NCI-H510A treated with DMSO at 0.1 percent for 48 hours (cell line): ENCODE measurements at regions not wholly inside any gene's neighbourhood (a gene's known extent, or its start where the extent isn't known, plus 50 kb on each side); places are given as distances from the start of the nearest gene placed in this dataset.
"Not testable (repeated sequence)": the region's sequence is repeated elsewhere in the genome, so short reads cannot be mapped to it uniquely, and the experiment has no call there.

Experiments
- DNase-seq: peaks from one replicate; lab custom pipeline; 2025; lab: John Stamatoyannopoulos, UW

GRCh38 chr7:16933296-16934279 is 51.8 kb upstream of the AGR3 start:
- no peak for DNase-seq

- no peak for DNase-seq
These were observed 53.0 kb upstream of the AGR3 start for GRCh38 chr7:16934722-16935340.

- DNase-seq = no peak
These were observed 53.6 kb upstream of the AGR3 start for GRCh38 chr7:16935341-16935735.

- no peak for DNase-seq
These were observed 55.0 kb upstream of the AGR3 start for GRCh38 chr7:16936626-16937422.

- no peak for DNase-seq
These were observed 57.4 kb upstream of the AGR3 start for GRCh38 chr7:16939161-16939560.

- DNase-seq = no peak
These were observed 59.0 kb upstream of the AGR3 start for GRCh38 chr7:16940776-16941175.

GRCh38 chr7:16942929-16943509 is 61.2 kb upstream of the AGR3 start:
- DNase-seq = no peak

- DNase-seq = no peak
These were observed 63.2 kb upstream of the AGR3 start for GRCh38 chr7:16944936-16945335.

GRCh38 chr7:16945372-16945771 is 63.6 kb upstream of the AGR3 start:
- no peak for DNase-seq

GRCh38 chr7:16948110-16948509 is 66.3 kb upstream of the AGR3 start:
- DNase-seq = not testable (repeated sequence)

GRCh38 chr7:16951483-16952080 is 69.8 kb upstream of the AGR3 start:
- DNase-seq = no peak

- DNase-seq = no peak
These were observed 72.5 kb upstream of the AGR3 start for GRCh38 chr7:16954321-16954720.

- DNase-seq = no peak
These were observed 76.9 kb upstream of the AGR3 start for GRCh38 chr7:16958724-16959123.

GRCh38 chr7:16960337-16960965 is 78.7 kb upstream of the AGR3 start:
- no peak for DNase-seq

- DNase-seq = no peak
These were observed 79.9 kb upstream of the AGR3 start for GRCh38 chr7:16961641-16962040.

GRCh38 chr7:16963044-16963443 is 81.3 kb upstream of the AGR3 start:
- DNase-seq = no peak

GRCh38 chr7:16965697-16966096 is 83.9 kb upstream of the AGR3 start:
- DNase-seq = not testable (repeated sequence)

GRCh38 chr7:16967300-16967811 is 85.6 kb upstream of the AGR3 start:
- DNase-seq = no peak

- DNase-seq = no peak
These were observed 89.1 kb upstream of the AGR3 start for GRCh38 chr7:16970732-16971482.

GRCh38 chr7:16975712-16976111 is 93.9 kb upstream of the AGR3 start:
- DNase-seq = no peak
